ENCODE measurements at regions not wholly inside any gene's neighbourhood (a gene's known extent, or its start where the extent isn't known, plus 50 kb on each side); places are given as distances from the start of the nearest gene placed in this dataset.

GRCh38 chr19:28334419-28334818 is 878.5 kb downstream of the UQCRFS1 start:
- no TSS peak for BruUV-seq (replicated peaks)
- H3K27ac ChIP-seq (ENCODE audit: insufficient read depth, low read depth, low read length), result no peak overlapping the region
- H3K27me3 ChIP-seq (ENCODE audit: control insufficient read depth in 2 of 2, insufficient read depth in 2 of 2, low read length in 2 of 2), result no peaks in the 10 kb centered on the region
- no peaks in the 10 kb centered on the region for H3K9me3 ChIP-seq (replicated peaks; ENCODE audit: control insufficient read depth, insufficient read depth, low read length)
- peaks cover 13% of the 10 kb centered on the region for H3K4me1 ChIP-seq (ENCODE audit: control insufficient read depth, extremely low read depth, insufficient read depth, low read length)
- no peak for DNase-seq (ENCODE audit: low read depth, low spot score)
- POLR2A ChIA-PET, result no interaction called here
- CTCF ChIA-PET, result no interaction called here
- H3K4me3 ChIP-seq (replicated peaks in 1 of 3; ENCODE audit: insufficient read depth in 1 of 3, low read depth in 1 of 3, low read length in 3 of 3), result no peak overlapping the region
- no peak overlapping the region for H3K4me2 ChIP-seq (ENCODE audit: insufficient read depth, low read length)
- dilution Hi-C loops (cut with MboI; ENCODE audit: extremely low pct_ligation_motif_present, low sequenced_read_pairs) (no loop called here), intact Hi-C loops (cut with micrococcal nuclease) (loop anchor here (5.0 kb wide), 3 partner anchors 42 to 542 kb away; no protein-coding TSS in a partner anchor)
- H4K20me1 ChIP-seq (replicated peaks; ENCODE audit: control insufficient read depth, extremely low read depth, insufficient read depth, low read length), result no peaks in the 10 kb centered on the region
- no peak for FAIRE-seq
- no peaks in the 10 kb centered on the region for H3K79me2 ChIP-seq (ENCODE audit: control insufficient read depth, insufficient read depth, low read length)
- H3K36me3 ChIP-seq (ENCODE audit: control insufficient read depth in 2 of 2, extremely low read depth in 1 of 2, insufficient read depth in 2 of 2, low read length in 2 of 2), result no peaks in the 10 kb centered on the region
- no peak overlapping the region for H2AFZ ChIP-seq (ENCODE audit: low read depth, low read length)
- no peak overlapping the region for H3K9ac ChIP-seq (replicated peaks; ENCODE audit: extremely low read depth, insufficient read depth, low read length)
- TF ChIP-seq GATA2 (IDR thresholded peaks at IDR 0.05; ENCODE audit: insufficient read depth, insufficient read length, low read depth, low read length), result no peak
- TF ChIP-seq MAX (IDR thresholded peaks at IDR 0.05; ENCODE audit: insufficient read depth, insufficient read length), result no peak
- TF ChIP-seq EZH2 (IDR thresholded peaks at IDR 0.05; ENCODE audit: borderline replicate concordance, low read depth, low read length, severe bottlenecking), result no peak
- no peak for TF ChIP-seq JUN (IDR thresholded peaks at IDR 0.05; ENCODE audit: borderline replicate concordance, insufficient read depth, insufficient read length, low read depth)
- TF ChIP-seq FOS (IDR thresholded peaks at IDR 0.05; ENCODE audit: borderline replicate concordance, insufficient read depth, low read length), result no peak
- no peak for TF ChIP-seq CTCF (IDR thresholded peaks at IDR 0.05; ENCODE audit: extremely low read depth in 1 of 2, insufficient read depth in 1 of 2, low read depth in 1 of 2, low read length in 2 of 2)
- TF ChIP-seq MYC (IDR thresholded peaks at IDR 0.05; ENCODE audit: low read depth, low read length), result no peak
- no peaks in the 10 kb centered on the region for H3K9me1 ChIP-seq (replicated peaks; ENCODE audit: control insufficient read depth, extremely low read depth, insufficient read depth, low read length)

Data from endothelial cell of umbilical vein (primary cell).